ENCODE measurements at regions not wholly inside any gene's neighbourhood (a gene's known extent, or its start where the extent isn't known, plus 50 kb on each side); places are given as distances from the start of the nearest gene placed in this dataset.

DNA sequence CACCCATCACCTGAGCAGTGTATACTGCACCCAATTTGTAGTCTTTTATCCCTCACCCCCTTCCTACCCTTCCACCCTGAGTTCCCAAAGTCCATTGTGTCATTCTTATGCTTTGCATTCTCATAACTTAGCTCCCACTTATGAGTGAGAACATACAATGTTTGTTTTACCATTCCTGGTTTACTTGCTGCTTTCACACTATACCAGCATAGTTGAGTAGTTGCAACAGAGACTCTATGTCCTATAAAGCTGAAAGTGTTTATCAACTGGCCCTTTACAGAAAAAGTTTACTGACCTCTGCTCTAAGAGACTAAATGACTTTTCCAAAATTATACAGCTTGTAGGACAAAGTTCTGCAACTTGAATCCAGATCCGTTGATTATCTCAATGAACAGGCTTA lies 61.1 kb upstream of the BLTP1 start:
- POLR2A ChIA-PET (ENCODE audit: partially characterized antibody), result no interaction called here
- no peaks in the 10 kb centered on the region for H3K79me2 ChIP-seq (ENCODE audit: control insufficient read depth in 1 of 2, insufficient read depth in 2 of 2, low read length in 2 of 2)
- H3K36me3 ChIP-seq (ENCODE audit: control insufficient read depth in 2 of 4, insufficient read depth in 4 of 4, low read length in 3 of 4), result no peaks in the 10 kb centered on the region
- no peaks in the 10 kb centered on the region for H3K4me1 ChIP-seq (replicated peaks in 1 of 4; ENCODE audit: control insufficient read depth in 3 of 4, insufficient read depth in 4 of 4, low read length in 3 of 4)
- TF ChIP-seq ASH2L (IDR thresholded peaks at IDR 0.05; ENCODE audit: low read length), result no peak
- no peak for TF ChIP-seq SP1 (IDR thresholded peaks at IDR 0.05; ENCODE audit: low read depth, low read length)
- TF ChIP-seq SAP30 (IDR thresholded peaks at IDR 0.05; ENCODE audit: insufficient read depth, insufficient replicate concordance, low read length), result no peak
- TF ChIP-seq KDM4A (IDR thresholded peaks at IDR 0.05; ENCODE audit: low read depth, low read length, severe bottlenecking), result no peak
- TF ChIP-seq, protein P1, sequence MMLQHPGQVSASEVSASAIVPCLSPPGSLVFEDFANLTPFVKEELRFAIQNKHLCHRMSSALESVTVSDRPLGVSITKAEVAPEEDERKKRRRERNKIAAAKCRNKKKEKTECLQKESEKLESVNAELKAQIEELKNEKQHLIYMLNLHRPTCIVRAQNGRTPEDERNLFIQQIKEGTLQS (IDR thresholded peaks at IDR 0.05; ENCODE audit: insufficient read depth, low read depth, low read length), result no peak
- no peak for TF ChIP-seq POLR2A (IDR thresholded peaks at IDR 0.05; ENCODE audit: control extremely low read depth in 1 of 2, low read depth in 2 of 2, low read length in 2 of 2)
- TF ChIP-seq GABPA (IDR thresholded peaks at IDR 0.05; ENCODE audit: borderline replicate concordance, insufficient read depth, low read length), result no peak
- TF ChIP-seq NANOG (IDR thresholded peaks at IDR 0.05; ENCODE audit: insufficient read depth, low read depth, low read length, poor library complexity, severe bottlenecking), result no peak
- no peak for TF ChIP-seq RFX5 (IDR thresholded peaks at IDR 0.05; ENCODE audit: borderline replicate concordance, low read depth, low read length)
- TF ChIP-seq RAD21 (IDR thresholded peaks at IDR 0.05 in 1 of 2, conservative IDR thresholded peaks at IDR 0.05 in 1 of 2; ENCODE audit: low read depth in 2 of 2, low read length in 2 of 2), result no peak
- no peak overlapping the region for H4K5ac ChIP-seq (ENCODE audit: insufficient read length, low read depth, low read length)
- H3K9me3 ChIP-seq (ENCODE audit: insufficient read depth in 2 of 2, low read depth in 1 of 2, low read length in 1 of 2), result no peaks in the 10 kb centered on the region
- no peaks in the 10 kb centered on the region for H4K20me1 ChIP-seq (replicated peaks in 1 of 2; ENCODE audit: control insufficient read depth in 1 of 2, insufficient read depth in 2 of 2, low read length in 2 of 2)
- no peak overlapping the region for H3K14ac ChIP-seq (ENCODE audit: insufficient read length)
- H2BK15ac ChIP-seq (ENCODE audit: low read length), result no peak overlapping the region
- H3K18ac ChIP-seq (ENCODE audit: extremely low read depth, low read length), result no peak overlapping the region
- FAIRE-seq (no peak), DNase-seq (ENCODE audit: low read depth in 1 of 2, low spot score in 2 of 2) (no peak)
- no peak overlapping the region for H2AK5ac ChIP-seq (ENCODE audit: low read depth, low read length)
- no peak overlapping the region for H3K4me3 ChIP-seq (ENCODE audit: extremely low read depth in 1 of 4, insufficient read depth in 2 of 4, low read depth in 3 of 4, low read length in 4 of 4)
- no peak overlapping the region for H3K9ac ChIP-seq (replicated peaks in 1 of 4; ENCODE audit: extremely low read depth in 1 of 4, low read depth in 3 of 4, low read length in 3 of 4)
- H3K27me3 ChIP-seq (replicated peaks in 1 of 4; ENCODE audit: control insufficient read depth in 3 of 4, extremely low read depth in 1 of 4, insufficient read depth in 3 of 4, low read length in 3 of 4), result no peaks in the 10 kb centered on the region
- no peak overlapping the region for H2BK120ac ChIP-seq (replicated peaks; ENCODE audit: low read depth, low read length)
- no peak overlapping the region for H3K4ac ChIP-seq (replicated peaks; ENCODE audit: insufficient read length, low read depth, low read length)
- no peak overlapping the region for H3K23ac ChIP-seq (ENCODE audit: insufficient read length)
- H2BK5ac ChIP-seq (ENCODE audit: low read depth, low read length), result no peak overlapping the region
- CTCF ChIA-PET (ENCODE audit: partially characterized antibody), result no interaction called here
- no peak overlapping the region for H4K8ac ChIP-seq (ENCODE audit: extremely low read depth, insufficient read depth, low read length)
- H3K56ac ChIP-seq (replicated peaks; ENCODE audit: insufficient read length, low read depth, low read length), result no peak overlapping the region
- H3K4me2 ChIP-seq (ENCODE audit: insufficient read depth in 1 of 2, low read depth in 2 of 2, low read length in 2 of 2), result no peak overlapping the region
- no peak overlapping the region for H4K91ac ChIP-seq (replicated peaks; ENCODE audit: insufficient read length, low read length)
- no peak overlapping the region for H3K27ac ChIP-seq (ENCODE audit: low read depth, low read length)
- WGBS, 2 experiments (ENCODE audit: extremely low coverage in 1 of 2, insufficient coverage in 1 of 2, insufficient read length in 1 of 2, insufficient replicate concordance in 2 of 2, low coverage in 1 of 2, low lambda C conversion rate in 2 of 2, missing lambda C conversion rate in 1 of 2), result 83% methylated on average over 1 of the region's 1 CpG; no CpG with 5 or more reads in 1 of the 2 experiments
- no peak overlapping the region for H2BK12ac ChIP-seq (ENCODE audit: low read depth, low read length)
- no peak overlapping the region for H2AFZ ChIP-seq (ENCODE audit: low read length)
- H3K23me2 ChIP-seq (ENCODE audit: low read depth, low read length), result no peaks in the 10 kb centered on the region
- no peak overlapping the region for H2BK20ac ChIP-seq (ENCODE audit: low read length)
- H3K79me1 ChIP-seq (ENCODE audit: low read depth, low read length), result no peaks in the 10 kb centered on the region

Measured in H1 (cell line).